ENCODE measurements at regions not wholly inside any gene's neighbourhood (a gene's known extent, or its start where the extent isn't known, plus 50 kb on each side); places are given as distances from the start of the nearest gene placed in this dataset.

DNA sequence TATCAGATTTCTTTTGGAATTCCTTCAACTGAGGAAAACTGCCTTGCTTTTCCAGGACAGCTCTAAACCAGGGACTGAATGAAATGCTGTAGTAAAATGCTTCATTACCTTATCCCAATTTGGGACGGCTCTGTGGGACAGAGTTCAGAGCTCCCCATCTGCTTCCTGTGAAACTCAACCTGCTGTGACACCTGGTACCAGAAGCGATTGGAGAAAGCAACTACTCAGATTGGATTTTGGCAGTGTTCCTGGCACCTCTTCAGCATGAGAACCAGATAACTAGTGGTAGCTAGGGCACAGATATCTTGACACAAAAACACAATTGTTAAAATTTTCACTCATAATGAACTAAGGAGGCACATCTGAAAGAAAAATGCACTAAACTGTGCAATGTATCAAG is 539.1 kb downstream of the SI start:
- DNase-seq = no peak

DNA sequence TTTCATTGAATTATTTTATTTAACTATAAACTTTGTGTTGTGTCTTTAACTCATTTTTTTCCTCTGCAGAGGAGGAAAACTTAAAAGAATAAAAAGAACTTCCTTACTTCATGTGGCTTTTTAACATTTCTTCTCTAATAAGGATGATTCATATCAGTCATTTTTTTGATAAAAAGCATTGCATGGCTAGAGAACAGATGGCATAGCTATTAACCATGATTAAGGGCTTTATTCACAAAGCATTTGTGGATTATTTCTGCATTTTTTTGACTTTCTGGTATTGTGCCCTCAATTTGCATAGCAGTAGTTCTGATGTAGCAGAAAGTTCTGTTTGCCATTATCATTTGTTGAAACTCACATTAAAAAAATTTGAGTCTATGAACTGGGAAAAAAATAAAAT is 540.8 kb downstream of the SI start:
- DNase-seq = no peak

DNA sequence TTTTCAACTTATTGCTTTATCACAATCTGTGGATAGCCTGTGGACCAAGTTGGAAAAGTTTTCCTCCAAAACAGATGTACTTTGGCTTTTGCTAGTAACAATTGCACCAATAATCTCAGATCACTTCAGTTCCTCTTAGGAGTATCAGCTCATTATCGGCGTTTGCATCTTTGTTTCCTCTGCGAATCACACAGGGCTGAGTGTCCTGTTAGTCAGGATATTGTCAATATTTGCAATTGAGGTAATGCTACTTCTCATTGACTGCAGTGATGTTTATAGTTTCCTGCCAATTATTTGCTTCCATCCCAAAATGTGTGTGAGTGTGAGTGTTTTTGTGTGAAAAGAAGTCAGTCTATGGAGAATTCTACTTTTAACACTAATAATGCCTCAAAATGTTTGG is 545.0 kb downstream of the SI start:
- DNase-seq = no peak

DNA sequence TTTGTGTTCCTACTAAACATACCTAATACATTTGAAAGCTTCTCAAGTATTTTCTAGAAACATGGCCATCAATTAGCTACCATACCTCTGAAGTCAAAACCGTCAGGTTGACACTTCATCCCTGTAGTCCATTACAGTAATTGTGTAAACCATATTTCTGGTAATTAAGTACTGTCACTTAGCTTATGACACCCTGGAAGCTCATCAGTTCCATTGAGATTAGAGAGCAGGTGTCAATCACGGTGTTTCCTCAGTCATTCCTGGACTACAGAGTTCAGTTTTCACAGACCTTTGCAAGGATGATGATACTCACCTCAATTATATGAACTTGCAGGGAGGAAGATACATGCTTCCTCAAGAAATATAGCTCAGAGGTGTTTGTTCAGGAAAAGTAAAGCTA is 552.0 kb downstream of the SI start:
- no peak for DNase-seq

DNA sequence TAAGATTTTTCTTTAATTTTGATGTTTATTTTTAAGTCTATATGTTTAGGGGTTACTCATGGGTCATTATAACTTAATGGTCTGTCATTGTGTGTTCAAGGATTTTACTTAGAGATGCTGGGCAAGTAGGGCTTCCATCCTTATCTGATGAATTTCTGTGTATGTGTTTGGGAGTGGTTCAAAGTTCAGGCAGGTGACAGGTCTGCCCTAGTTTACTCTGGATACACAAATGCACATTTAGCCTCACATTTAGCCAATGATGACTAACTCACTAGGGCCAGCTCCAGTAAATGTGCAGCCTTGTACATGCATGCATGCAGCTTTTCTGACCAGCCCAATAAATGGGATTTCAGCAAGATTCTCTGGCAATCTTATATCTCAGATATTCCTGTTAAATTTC is 554.1 kb downstream of the SI start:
- DNase-seq = no peak

DNA sequence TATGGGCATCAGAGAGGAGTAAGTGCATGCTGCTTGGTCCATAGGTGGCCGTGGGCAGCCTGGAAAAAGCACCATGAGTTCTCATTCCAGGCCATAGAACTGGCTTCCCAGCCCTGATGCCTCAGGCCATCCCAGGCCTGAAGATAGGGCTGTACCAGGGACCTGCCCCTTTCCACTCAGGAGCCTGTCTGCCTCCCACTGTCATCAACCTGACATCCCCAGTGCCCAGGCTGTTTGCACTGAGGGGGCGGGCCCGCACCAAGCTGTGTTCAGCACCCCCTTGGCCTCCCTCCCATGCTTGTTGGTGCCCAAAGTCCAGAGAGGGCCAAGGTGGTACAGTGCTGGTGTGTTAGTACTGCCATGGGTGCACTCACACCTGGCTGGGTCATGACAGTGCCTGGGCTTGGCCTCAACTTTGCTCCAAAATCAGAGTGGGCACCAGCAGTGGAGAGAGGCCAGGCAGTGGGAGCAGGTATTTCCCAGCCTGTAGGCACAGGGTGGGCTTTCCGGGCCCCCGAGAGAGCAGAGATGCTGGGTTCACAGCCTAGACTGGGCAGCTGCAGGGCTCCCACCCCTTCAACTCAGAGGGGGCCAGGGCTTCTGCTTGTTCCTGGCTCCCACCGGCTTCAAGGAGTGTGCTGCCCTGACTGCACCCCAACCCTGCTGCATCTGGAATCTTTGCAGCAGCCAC is 556.1 kb downstream of the SI start:
- DNase-seq = no peak

DNA sequence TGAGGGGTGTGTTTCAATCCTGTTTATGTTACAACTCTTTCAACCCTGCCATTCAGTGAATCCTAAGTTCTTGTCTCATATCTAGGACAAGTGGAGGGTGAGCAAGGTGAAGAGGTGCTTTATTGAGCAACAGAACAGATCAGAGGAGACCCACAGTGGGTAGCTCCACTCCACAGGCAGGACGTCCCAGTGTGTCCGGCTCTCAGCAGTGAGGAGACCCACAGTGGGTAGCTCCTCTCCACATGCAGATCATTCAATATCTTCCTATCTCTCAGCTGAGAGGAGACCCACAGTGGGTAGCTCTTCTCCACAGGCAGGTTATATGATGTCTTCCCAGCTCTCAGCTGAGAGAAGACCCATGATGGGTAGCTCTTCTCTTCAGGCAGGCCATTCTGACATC is 556.7 kb downstream of the SI start:
- no peak for DNase-seq

DNA sequence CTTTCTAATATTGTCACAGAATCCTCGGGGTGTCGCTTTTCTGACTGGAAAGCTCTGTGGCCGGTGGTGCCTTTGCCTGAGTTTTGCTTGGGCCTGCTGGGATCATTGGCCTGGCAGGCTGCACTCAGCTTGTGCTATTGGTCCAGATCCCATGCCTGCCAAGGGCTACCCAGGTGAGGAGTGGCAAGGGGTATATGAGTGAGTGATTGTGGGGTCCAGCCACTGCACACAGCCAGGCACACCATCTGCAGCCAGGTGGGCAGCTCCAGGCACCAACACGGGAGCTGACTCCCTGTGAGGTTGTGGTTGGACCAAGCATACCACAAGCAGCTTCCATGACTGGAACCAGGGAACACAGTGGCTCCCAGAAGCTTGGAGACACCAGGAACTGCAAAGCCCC is 557.2 kb downstream of the SI start:
- DNase-seq = no peak

DNA sequence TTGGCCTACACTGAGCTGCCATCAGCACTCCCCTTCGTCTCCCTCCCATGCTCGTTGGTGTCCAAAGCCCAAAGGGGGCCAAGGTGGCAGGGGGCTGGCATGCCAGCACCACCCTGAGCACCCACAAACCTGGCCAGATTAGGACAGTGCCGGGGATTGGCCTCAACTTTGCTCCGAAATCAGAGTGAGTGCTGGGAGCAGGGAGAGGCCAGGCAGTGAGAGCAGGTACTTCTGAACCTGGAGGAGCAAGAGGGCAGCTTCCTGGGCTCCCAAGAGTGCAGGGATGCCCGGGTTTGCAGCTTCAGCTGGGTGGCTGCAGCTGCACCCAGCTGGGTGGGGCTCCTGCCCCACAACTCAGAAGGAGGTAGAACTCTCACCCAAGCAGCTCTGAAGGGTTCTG is 563.0 kb downstream of the SI start:
- DNase-seq = no peak

DNA sequence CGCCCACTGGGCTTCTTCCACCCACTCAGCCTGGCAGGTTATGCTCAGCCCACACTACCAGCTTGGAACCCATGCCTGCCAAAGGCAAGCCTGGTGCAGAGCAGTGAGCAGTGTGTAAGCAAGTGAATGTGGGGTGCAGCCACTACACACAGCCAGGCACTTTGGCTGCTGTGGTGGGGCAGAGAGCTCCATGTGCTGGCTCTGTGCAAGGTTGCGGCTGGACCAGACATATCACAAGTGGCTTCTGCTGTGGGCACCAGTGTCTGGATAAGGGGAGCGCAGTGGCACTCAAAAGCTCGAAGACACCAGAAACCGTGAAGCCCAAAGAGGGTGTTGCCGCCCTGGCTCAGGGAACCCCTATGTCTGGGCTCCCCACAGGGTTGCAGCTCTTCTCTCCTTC is 563.7 kb downstream of the SI start:
- no peak for DNase-seq

DNA sequence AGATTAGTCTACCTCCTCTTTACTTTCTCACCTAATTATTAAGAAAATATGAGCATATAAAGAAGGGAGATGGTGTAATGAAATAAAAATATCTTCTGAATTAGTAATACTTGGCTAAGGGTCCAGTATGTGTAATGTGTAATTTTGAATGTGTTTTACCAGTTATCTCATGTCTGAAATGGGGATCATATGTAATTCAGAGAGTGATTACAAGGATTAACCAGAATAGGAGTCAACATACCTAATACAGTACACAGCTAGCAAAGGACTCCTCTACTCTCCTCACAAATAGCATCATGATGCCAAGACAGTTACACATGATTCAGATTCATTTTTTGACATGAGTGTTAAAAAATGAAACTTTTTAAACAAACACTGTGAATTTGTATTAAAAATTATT is 570.4 kb downstream of the SI start:
- DNase-seq = no peak

DNA sequence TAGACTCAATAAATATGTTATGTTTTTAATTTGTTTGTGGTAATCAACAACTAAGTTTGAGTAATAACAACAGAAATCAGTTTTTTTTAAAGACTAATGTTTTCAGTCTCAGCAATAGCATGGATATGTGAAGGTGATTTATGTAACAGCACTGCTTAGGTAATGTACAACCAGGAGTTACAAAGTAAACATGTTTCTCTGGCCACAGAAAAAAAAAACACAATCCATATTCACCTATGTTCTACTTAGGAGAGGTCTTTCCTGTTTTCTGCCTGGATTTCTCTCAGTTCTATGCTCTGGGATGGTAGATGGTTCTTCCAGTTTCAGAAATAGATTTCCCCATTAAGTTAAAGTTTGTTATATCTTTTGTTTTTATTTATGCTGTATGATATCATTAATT is 579.4 kb downstream of the SI start:
- no peak for DNase-seq

DNA sequence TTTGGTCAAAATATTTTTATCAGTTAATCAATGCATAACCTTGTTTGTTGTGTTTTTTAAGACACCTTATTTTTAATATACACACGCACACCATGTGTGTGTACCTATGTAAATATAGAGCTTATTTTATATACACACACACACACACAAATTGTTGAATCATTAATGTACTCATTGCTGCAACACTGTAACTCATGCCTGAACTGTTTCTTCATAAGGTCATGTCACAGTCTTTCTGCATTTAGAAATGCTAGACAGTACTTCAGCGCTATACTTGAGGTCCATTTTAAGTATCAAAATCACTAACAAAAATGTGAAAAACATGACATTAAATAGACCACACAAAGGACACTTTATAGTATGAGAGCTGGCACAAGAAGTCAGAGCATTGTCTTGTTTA is 589.4 kb downstream of the SI start:
- DNase-seq = no peak

DNA sequence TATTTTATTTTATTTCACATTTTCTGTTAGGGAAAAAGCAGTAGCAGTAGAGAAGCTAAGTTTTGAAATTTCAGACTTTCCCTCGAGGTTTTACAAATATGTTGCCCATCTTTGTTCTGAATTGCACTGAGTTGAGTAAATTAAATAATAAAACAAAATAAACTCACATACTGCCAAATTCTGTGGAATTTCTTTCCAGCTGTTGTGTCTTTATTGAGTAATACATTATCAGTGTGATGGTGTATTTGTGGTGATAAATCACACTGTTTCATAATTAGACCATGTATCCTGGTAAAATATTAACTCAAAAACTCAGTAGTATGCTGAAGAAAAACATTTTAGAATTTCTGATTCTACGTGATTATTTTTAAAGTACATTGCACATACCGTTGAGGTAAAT is 592.1 kb downstream of the SI start:
- DNase-seq = no peak

DNA sequence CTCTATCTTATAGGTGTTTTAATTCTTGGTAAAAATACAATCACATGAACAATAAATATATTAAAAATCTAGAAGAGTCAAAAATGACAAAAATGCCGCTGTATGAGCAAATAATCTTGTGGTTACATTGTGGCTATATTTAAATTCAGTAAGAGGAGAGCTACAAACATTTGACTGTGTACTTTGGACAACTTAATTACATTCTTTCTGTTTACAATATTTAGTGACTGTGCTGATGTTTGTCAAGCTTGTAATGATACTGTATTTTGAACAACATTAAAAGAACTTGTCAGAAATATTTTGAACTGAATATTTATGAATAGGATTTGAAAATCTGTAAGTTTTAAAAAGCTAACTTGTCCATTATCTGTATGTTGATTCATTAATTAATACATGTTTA is 598.3 kb downstream of the SI start:
- no peak for DNase-seq

DNA sequence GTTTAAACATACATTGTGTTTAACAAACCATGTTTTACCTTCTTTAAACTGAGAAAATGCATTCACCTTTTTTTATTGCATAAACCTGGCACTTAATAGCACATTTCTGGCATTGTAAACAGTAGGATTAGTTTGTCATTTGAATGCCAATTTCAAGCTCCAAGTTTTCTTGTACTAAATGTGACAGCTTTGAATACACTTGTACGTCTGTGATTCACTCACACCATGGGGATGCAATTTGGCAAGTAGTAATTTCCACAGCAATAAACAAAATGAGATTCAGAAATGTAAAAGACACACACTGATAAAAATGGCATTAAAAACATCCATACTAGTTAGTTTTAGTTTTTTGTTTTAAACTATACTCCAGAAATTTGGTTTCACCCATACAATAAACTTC is 598.9 kb downstream of the SI start:
- no peak for DNase-seq

DNA sequence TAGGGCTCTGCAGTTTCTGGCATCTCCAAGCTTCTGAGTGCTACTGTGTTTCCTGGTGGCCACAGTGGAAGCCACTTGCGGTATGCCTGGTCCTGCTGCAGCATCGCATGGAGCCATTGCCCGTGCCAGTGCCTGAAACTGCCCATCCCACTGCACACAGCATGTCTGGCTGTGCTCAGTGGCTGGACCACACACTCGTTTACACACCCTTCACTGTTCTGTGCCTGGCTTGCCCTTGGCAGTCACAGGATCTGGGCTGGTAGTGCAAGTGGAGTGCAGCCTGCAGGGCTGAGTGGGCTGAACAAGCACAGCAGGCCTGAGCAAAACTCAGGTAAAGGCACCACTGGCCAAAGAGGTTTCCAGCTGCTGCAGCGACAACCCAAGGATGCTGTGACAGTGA is 600.0 kb downstream of the SI start:
- no peak for DNase-seq

DNA sequence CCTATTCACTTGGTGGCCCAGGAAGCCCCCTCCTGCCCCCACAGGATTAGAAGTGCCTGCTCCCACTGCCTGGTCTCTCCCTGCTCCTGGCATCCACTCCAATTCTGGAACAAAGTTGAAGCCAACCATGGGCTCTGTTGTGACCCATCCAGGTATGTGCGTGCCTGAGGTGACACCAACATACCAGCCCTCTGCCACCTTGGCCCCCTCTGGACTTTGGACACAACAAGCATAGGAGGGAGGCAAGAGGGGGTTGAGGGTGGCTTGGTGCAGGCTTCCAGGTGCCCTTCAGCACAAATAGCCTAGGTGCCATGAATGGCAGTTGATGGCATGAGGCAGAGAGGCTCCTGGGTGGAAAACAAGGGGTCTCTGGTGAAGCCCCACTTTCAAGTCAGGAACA is 600.9 kb downstream of the SI start:
- no peak for DNase-seq

DNA sequence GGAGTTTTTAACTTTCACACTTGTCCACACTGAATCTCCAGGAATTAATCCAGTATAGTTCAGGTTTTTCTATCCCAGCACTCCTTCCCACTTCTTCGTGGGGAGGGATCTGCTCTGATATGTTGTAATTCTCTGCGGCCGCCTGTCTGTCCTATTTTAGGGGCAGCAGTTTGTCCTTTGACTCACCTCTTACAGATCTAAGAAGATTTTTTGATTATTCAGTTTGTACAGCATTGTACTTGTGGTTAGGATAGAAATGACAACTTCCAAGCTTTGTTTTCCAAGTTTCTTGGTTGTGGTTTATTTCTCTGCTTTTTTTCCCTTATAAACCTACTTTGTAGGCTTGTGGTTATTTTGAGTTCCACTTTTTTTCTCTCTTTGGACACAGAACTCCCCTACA is 601.7 kb downstream of the SI start:
- DNase-seq = no peak

DNA sequence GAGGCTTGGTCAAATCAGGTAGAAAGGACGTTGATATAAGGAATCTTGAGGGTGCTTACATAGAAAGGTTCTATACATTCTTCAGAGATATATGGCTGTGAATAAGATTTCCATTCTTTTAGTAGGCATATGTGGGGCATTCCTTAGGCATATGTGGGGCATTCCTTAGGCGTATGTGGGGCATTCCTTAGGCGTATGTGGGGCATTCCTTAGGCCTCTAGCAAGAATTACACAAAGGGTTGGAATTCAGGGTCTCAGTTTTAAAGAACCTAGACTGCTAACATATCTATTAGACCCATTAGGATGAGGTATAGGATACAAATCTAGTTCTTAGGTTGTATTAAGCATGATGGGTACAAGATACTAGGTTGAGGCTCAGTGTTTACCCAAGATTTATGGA is 607.8 kb downstream of the SI start:
- no peak for DNase-seq

DNA sequence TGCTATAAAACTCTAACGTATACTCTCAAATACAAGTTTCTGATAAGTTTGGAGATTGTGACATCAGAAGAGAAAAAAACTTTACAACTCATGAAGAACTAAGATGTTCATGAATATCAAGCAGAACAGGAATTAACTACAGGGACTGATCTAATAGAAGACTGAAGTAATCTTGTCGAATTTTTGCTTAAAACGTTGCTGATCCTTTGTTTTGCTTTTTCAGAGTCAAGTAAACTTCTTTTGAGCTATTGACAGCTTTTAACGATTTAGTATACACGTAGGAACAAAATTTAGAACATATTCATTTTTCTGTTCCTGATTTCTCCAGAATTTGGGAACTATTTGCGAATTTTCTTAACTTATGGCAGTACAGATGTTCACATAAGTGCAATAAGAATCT is 610.2 kb downstream of the SI start:
- DNase-seq = no peak

DNA sequence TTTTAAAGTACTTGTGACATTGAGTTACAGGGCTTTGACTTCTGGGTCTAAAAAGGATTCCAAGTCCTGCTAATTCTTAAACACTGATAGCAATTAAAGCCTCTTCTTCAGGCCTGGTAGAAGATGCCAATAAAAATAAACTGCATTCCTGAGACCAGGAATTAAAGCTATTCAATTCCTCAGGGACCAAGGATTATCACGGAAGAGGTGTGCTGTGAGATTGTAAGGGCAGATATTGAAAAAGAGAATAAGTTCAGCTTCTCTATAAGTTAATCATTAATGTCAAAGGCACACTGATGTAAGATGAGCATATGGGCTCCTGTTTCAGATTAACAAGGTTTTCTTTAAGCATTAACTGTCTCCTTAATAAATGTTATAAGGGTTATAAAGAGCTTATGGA is 611.3 kb downstream of the SI start:
- no peak for DNase-seq

DNA sequence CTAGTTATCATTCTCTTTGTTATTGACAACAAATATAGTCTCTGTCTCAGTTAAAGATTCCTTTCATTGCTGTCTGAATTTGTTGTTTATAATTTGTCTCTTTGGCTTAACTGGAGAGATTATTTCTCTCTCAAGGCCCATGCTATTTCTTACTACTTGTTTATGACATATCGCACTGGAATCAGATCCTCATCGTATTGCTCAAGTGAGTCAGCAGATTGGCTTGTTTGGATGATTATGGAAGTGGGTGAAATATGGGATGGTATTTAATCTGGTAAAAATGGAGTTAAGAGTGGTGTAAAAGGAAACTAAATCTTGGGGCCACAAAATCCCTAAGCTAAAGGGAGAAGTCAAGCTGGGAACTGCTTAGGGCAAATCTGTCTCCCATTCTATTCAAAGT is 613.1 kb downstream of the SI start:
- no peak for DNase-seq

DNA sequence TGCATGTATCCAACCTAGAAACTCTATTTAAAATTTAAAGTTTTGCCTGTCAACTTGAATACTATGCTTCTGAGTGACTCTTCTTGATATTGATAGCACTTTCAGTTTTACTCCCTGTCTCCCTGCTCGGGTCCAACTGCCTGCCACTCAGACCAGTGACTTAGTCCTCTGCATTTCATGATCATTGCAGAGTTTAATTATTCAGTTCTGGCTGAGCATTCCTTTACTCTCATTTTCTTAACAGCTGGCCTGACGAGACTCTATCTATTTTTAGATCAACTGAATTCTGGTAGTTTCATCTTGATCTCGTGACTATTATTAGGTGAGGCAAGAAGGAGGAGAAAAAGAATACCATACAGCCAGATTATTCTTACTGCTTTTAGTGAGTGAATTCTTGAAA is 617.4 kb downstream of the SI start:
- no peak for DNase-seq

DNA sequence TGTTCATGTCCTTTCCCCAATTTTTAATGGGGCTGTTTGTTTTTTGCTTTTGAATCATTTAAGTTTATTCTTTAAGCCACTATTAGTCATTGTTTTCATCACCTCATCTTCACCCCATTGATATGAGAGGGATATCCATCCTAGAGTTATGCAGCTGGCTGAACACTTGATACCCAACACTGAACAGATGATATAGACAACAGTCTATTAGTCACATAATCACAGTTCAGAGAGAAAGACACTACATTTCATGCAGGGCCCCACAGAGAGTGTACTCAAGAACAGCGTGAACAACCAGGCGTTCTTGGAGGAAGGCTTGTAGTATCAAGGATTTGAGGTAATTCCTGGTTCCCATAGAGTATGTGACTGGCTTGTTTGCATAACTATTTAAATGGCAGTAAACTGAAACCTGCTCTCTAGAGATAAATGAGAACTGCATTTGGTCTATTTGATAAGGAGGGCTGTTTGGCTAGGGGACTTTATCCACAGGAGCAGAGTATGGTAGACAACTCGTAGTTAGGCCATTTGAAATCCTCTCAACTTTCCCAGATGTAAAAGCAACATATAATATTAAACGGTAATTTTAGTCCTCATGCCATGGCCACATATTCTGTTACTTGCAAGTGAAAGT is 618.7 kb downstream of the SI start:
- no peak for DNase-seq

DNA sequence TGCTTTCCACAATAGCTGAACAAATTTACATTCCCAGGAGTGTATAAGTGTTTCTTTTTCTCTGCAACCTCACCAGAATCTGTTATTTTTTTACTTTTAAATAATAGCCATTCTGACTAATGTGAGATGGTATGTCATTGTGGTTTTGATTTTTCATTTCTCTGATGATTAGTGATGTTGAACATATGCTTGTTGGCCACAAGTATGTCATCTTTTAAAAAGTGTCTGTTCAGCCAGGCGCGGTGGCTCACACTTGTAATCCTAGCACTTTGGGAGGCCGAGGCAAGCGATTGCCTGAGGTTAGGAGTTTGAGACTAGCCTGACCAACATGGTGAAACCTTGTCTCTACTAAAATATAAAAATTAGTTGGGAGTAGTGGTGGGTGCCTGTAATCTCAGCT is 619.3 kb downstream of the SI start:
- DNase-seq = no peak

Data from hematopoietic multipotent progenitor cell treated with erythropoietin and hydrocortisone succinate and interleukin-3 and kit ligand, for 4 days (in vitro differentiated cells).